Heart left ventricle (tissue), 16 donors: ENCODE measurements at regions not wholly inside any gene's neighbourhood (a gene's known extent, or its start where the extent isn't known, plus 50 kb on each side); places are given as distances from the start of the nearest gene placed in this dataset.

Source experiments
- ATAC-seq, 4 donors: fragments of 200-7000 bp; cut with Tn5 transposase; one replicate each; pipeline ENCODE4 v1.9.1; 2020 to 2022; ENCODE audit warnings: moderate library complexity in 4 of 4, mild to moderate bottlenecking in 3 of 4, moderate number of reproducible peaks in 1 of 4
- DNase-seq, 5 donors: peaks; one replicate each; pipeline ENCODE4 v3.0.0-alpha.2; 2020
- H3K27ac ChIP-seq, 12 donors: fragments of 200-600 bp; sonication (generic) in 4 of 12; one replicate each; pipeline versions ENCODE4 v1.5.0 to v1.8.0; 2016 to 2022; ENCODE audit warnings: mild to moderate bottlenecking in 2 of 12
- H3K27me3 ChIP-seq, 9 donors: fragments of 200-600 bp; sonication (generic) in 2 of 9; one replicate each; pipeline versions ENCODE4 v1.5.1 to v1.8.0; 2016 to 2022; ENCODE audit warnings: mild to moderate bottlenecking in 3 of 9
- H3K36me3 ChIP-seq, 9 donors: fragments of 200-600 bp; sonication (generic) in 2 of 9; one replicate each; pipeline versions ENCODE4 v1.5.0 to v1.8.0; 2018 to 2022; ENCODE audit warnings: mild to moderate bottlenecking in 2 of 9
- H3K4me1 ChIP-seq, 12 donors: fragments of 200-600 bp; sonication (generic) in 4 of 12; one replicate each; pipeline versions ENCODE4 v1.5.0 to v1.8.0; 2016 to 2022; ENCODE audit warnings: mild to moderate bottlenecking in 3 of 12
- H3K4me3 ChIP-seq, 12 donors: fragments of 200-600 bp; sonication (generic) in 4 of 12; one replicate each; pipeline versions ENCODE4 v1.5.0 to v1.8.0; 2017 to 2022; ENCODE audit warnings: mild to moderate bottlenecking in 9 of 12, moderate library complexity in 4 of 12
- H3K9me3 ChIP-seq, 12 donors: fragments of 200-600 bp; sonication (generic) in 4 of 12; one replicate each; pipeline versions ENCODE4 v1.5.0 to v1.8.0; 2016 to 2022; ENCODE audit warnings: mild to moderate bottlenecking in 1 of 12
- POLR2A ChIP-seq, 2 donors: fragments of 450-650 bp; IDR thresholded peaks; one replicate each; pipeline ENCODE4 v1.6.1; 2017; ENCODE audit warnings: antibody characterized with exemption in 2 of 2, mild to moderate bottlenecking in 2 of 2, moderate library complexity in 2 of 2
- WGBS, 4 donors: extraction: QIAGEN DNeasy Blood & Tissue Kit in 2 of 4; methylation state at CpG; one replicate each; pipeline versions ENCODE4 v1.1.5 to v1.1.7; 2013 to 2018; 5-methylcytosine and 5-hydroxymethylcytosine counted together
- intact Hi-C, 10 donors: fragments of 100-400 bp; cut with DNase I; formaldehyde crosslinking; loops; one replicate each; pipeline versions ENCODE4 v1.11.1 to v1.14.2; 2022
- TF ChIP-seq, protein P1 (sequence below), 12 donors: fragments of 200-600 bp; sonication (generic) in 4 of 12; IDR thresholded peaks; one replicate each; pipeline versions ENCODE4 v1.5.0 to v1.8.0; 2018 to 2022; ENCODE audit warnings: antibody characterized with exemption in 12 of 12, mild to moderate bottlenecking in 5 of 12
- donor health status: ischemic (EF 13 %, LVEDD 7.1; RV severe dilation, severe dysfunction).
- donor health status: healthy with polysubstance abuse.
- donor health status: DM: no; HTN: yes; CAD: no.
- donor health status: DM: no; HTN: no; CAD: no.
- donor health status: ischemic (EF 25% LVEDD 6.9; RV normal size, moderate dysfunction).
- donor health status: ischemic (EF 25% LVEDD 5.7; RV mildly dilated, moderate dysfunction).
- donor health status: healthy.
- donor health status: DM: yes; HTN: yes; CAD: no.
- donor health status: ischemic (EF 35%, LVEDD 5.7; RV mildly dilated, moderate dysfunction).
- donor health status: nonischemic (EF 11% LVEDD 7.7; RV severe dilation, severe dysfunction).
- donor health status: DM: yes; HTN: yes; CAD: no.
- donor health status: PGD.
- donor health status: ischemic (EF 29% LVEDD 5.4; RV normal size, mild dysfunction).
- donor health status: nonischemic (EF 23%, LVEDD 6.1; RV moderate dilation, normal function).

DNA sequence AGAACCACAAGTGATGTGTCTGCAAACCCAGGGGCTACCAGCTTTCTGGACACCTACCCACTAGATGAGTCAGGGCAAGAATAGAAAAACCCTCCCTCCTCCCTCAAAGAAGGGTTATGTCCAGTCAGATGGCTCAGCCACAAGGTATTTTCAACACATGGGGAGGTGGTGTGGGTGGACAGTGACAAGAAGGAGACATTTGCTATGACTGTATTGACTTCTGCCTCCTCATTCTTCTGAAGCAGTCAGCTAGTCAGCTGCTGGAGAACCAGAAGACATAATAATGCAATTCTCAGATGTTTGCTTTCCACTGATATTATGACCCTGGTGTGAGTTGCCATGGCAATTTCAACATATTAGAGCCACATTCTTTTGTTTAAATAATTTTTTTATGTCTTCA lies 66.7 kb upstream of the GOLGA8B start:
- DNase-seq, result no peak
- Histone ChIP-seq H3K4me3 (no peak overlapping the region), H3K27ac (no peak overlapping the region), H3K4me1 (no peaks in the 10 kb centered on the region), H3K36me3 (no peaks in the 10 kb centered on the region), H3K27me3 (peaks cover 0 to 3% (median 0%) of the 10 kb centered on the region in 9 donors), H3K9me3 (no peaks in the 10 kb centered on the region)
- TF ChIP-seq POLR2A (IDR thresholded peaks at IDR 0.05), result no peak
- TF ChIP-seq, protein P1, sequence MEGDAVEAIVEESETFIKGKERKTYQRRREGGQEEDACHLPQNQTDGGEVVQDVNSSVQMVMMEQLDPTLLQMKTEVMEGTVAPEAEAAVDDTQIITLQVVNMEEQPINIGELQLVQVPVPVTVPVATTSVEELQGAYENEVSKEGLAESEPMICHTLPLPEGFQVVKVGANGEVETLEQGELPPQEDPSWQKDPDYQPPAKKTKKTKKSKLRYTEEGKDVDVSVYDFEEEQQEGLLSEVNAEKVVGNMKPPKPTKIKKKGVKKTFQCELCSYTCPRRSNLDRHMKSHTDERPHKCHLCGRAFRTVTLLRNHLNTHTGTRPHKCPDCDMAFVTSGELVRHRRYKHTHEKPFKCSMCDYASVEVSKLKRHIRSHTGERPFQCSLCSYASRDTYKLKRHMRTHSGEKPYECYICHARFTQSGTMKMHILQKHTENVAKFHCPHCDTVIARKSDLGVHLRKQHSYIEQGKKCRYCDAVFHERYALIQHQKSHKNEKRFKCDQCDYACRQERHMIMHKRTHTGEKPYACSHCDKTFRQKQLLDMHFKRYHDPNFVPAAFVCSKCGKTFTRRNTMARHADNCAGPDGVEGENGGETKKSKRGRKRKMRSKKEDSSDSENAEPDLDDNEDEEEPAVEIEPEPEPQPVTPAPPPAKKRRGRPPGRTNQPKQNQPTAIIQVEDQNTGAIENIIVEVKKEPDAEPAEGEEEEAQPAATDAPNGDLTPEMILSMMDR (IDR thresholded peaks at IDR 0.05), result no peak
- ATAC-seq, result no peak
- intact Hi-C loops, result no loop called here

DNA sequence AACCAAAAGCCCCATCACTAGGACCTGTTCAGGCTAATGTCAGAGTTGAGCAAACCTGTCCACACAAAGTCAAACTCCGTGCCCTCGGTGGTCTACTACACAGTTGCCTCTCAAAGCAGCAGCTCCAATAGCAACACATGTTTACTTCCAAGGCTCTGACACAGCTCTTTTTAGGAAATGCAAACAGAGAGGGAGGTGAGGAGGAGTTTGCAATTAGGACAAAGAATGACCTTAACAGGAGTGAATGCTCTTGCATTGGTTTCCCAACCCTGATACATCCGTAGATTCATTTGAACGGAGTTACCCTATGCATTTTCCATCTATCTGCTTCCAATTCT lies 64.8 kb upstream of the GOLGA8B start:
- DNase-seq (no peak), ATAC-seq (no peak)
- no peak for TF ChIP-seq POLR2A (IDR thresholded peaks at IDR 0.05)
- TF ChIP-seq, protein P1 (IDR thresholded peaks at IDR 0.05), result no peak
- no peaks in the 10 kb centered on the region for H3K36me3 ChIP-seq
- WGBS, 4 donors, result 74 to 80% (median 79%) methylated on average over 4 of the region's 4 CpGs
- no peak overlapping the region for H3K4me3 ChIP-seq
- intact Hi-C loops, result no loop called here
- H3K9me3 ChIP-seq, result no peaks in the 10 kb centered on the region
- H3K27ac ChIP-seq, result no peak overlapping the region
- peaks cover 0 to 3% (median 0%) of the 10 kb centered on the region in 9 donors for H3K27me3 ChIP-seq
- H3K4me1 ChIP-seq, result no peaks in the 10 kb centered on the region

DNA sequence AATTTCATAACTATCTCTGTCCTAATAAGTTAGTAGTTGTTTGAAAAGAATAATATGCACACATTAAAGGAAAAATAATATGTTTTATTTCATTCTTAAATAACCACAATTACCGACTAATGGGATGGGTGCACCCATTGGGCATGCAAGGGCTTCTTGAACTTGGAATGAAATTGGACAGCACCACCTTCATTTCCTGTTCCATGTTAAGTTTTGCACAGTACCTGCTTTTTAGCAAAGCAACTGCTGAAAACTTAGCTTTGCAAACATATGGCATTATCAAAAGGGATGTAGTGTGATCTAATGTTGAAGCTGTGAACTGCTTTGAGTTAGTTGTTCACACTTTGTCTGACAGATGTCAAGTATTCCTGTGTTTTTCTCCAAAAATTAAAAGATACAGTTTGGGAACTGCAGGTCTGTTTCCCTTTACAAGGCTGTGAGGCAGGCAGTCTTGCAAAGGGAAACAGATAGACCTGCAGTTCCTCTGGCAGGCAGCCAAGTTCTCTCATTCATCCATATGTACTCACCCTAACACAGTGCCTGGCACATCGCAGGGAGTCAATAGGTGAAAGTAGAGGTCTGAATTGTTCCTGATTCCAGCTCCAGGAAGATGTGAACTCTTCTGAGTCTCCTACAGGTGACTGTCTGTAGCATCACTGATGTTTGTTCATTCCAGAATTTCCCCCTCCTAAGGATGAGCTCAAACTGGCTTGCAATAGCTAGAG lies 64.3 kb upstream of the GOLGA8B start:
- H3K27me3 ChIP-seq, result peaks cover 0 to 3% (median 0%) of the 10 kb centered on the region in 9 donors
- intact Hi-C loops, result no loop called here
- no peak overlapping the region for H3K27ac ChIP-seq
- DNase-seq (peak in 1 of 5 donors; percentile 24), ATAC-seq (no peak)
- H3K4me3 ChIP-seq, result no peak overlapping the region
- H3K36me3 ChIP-seq, result no peaks in the 10 kb centered on the region
- 78 to 87% (median 84%) methylated on average over 2 of the region's 2 CpGs for WGBS, 4 donors
- H3K4me1 ChIP-seq, result no peaks in the 10 kb centered on the region
- no peaks in the 10 kb centered on the region for H3K9me3 ChIP-seq
- TF ChIP-seq POLR2A (IDR thresholded peaks at IDR 0.05), result no peak
- TF ChIP-seq, protein P1 (IDR thresholded peaks at IDR 0.05), result no peak

DNA sequence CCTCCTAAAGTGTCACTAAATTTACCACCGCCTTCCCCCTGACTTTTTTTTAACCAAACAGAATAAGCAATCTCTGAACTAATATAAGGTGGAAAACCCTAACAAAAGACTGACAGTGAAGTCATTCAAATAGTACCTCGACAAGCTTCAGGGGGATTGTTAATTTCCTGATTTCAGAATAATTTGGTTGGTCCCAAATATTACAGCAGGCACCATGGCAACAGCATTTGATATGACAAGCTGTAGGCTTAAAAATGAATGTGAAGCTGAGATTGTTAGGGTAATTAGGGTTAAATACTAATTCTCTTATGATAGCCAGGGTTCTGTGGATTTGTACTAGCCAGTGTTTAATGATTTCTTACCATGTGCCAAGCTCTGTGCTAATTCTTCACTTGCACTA lies 63.5 kb upstream of the GOLGA8B start:
- peaks cover 0 to 6% (median 0%) of the 10 kb centered on the region in 9 donors for H3K27me3 ChIP-seq
- no peak overlapping the region for H3K4me3 ChIP-seq
- no peaks in the 10 kb centered on the region for H3K4me1 ChIP-seq
- no peak overlapping the region for H3K27ac ChIP-seq
- H3K36me3 ChIP-seq, result no peaks in the 10 kb centered on the region
- DNase-seq, result no peak
- 60 to 76% (median 64%) methylated on average over 2 of the region's 2 CpGs for WGBS, 4 donors
- intact Hi-C loops, result no loop called here
- TF ChIP-seq, protein P1 (IDR thresholded peaks at IDR 0.05), result no peak
- TF ChIP-seq POLR2A (IDR thresholded peaks at IDR 0.05), result no peak
- H3K9me3 ChIP-seq, result no peaks in the 10 kb centered on the region
- no peak for ATAC-seq
